Ectodermal cell (in vitro differentiated cells): ENCODE measurements at regions not wholly inside any gene's neighbourhood (a gene's known extent, or its start where the extent isn't known, plus 50 kb on each side); places are given as distances from the start of the nearest gene placed in this dataset.
"Not testable (repeated sequence)": the region's sequence is repeated elsewhere in the genome, so short reads cannot be mapped to it uniquely, and the experiment has no call there.

Experiments used
- H3K27ac ChIP-seq: 2 replicates; pipeline ENCODE4 v1.7.0; 2013; ENCODE audit warnings: mild to moderate bottlenecking, low read depth, low read length; ENCODE audit not compliant: insufficient read depth, poor library complexity, severe bottlenecking
- H3K27me3 ChIP-seq: 2 replicates; pipeline ENCODE4 v1.7.0; 2013; ENCODE audit warnings: mild to moderate bottlenecking, low read length; ENCODE audit not compliant: insufficient read depth, control insufficient read depth, poor library complexity, severe bottlenecking
- H3K36me3 ChIP-seq: one replicate; pipeline ENCODE4 v1.7.0; 2013; ENCODE audit warnings: low read length; ENCODE audit not compliant: control insufficient read depth, insufficient read depth
- H3K4me1 ChIP-seq: one replicate; pipeline ENCODE4 v1.7.0; 2013; ENCODE audit warnings: low read length; ENCODE audit not compliant: control insufficient read depth, insufficient read depth
- H3K4me3 ChIP-seq: 2 replicates; pipeline ENCODE4 v1.7.0; 2013; ENCODE audit warnings: low read depth, low read length, control low read depth; ENCODE audit not compliant: insufficient read depth
- H3K9me3 ChIP-seq: 2 replicates; pipeline ENCODE4 v1.7.0; 2013; ENCODE audit warnings: mild to moderate bottlenecking, low read length, moderate library complexity; ENCODE audit not compliant: control insufficient read depth
- WGBS, 2 experiments: methylation state at CpG; one replicate each; pipeline ENCODE4 v1.1.7; 2013; ENCODE audit warnings: missing lambda C conversion rate in 2 of 2; 5-methylcytosine and 5-hydroxymethylcytosine counted together

GRCh38 chr14:34161351-34162082 is 210.6 kb upstream of the EGLN3 start:
- no peaks in the 10 kb centered on the region for H3K27me3 ChIP-seq
- no peaks in the 10 kb centered on the region for H3K9me3 ChIP-seq
- H3K4me3 ChIP-seq = no peak overlapping the region
- H3K36me3 ChIP-seq = no peaks in the 10 kb centered on the region
- WGBS, 2 experiments = 98 to 99% methylated on average over 4 of the region's 5 CpGs
- H3K27ac ChIP-seq = no peak overlapping the region
- no peaks in the 10 kb centered on the region for H3K4me1 ChIP-seq

GRCh38 chr14:34160619-34161018 is 209.7 kb upstream of the EGLN3 start:
- Histone ChIP-seq H3K27ac (no peak overlapping the region), H3K4me1 (no peaks in the 10 kb centered on the region), H3K36me3 (no peaks in the 10 kb centered on the region), H3K4me3 (no peak overlapping the region), H3K27me3 (no peaks in the 10 kb centered on the region), H3K9me3 (no peaks in the 10 kb centered on the region)
- 88 to 97% methylated on average over 2 of the region's 2 CpGs for WGBS, 2 experiments

- Histone ChIP-seq H3K36me3 (no peaks in the 10 kb centered on the region), H3K27me3 (no peaks in the 10 kb centered on the region), H3K4me1 (no peaks in the 10 kb centered on the region), H3K4me3 (no peak overlapping the region), H3K9me3 (no peaks in the 10 kb centered on the region), H3K27ac (no peak overlapping the region)
- 95% methylated on average over 2 of the region's 2 CpGs for WGBS, 2 experiments
Observed at GRCh38 chr14:34157651-34158050, 206.8 kb upstream of the EGLN3 start.

GRCh38 chr14:34147461-34147860 is 196.6 kb upstream of the EGLN3 start:
- Histone ChIP-seq H3K4me3 (no peak overlapping the region), H3K36me3 (no peaks in the 10 kb centered on the region), H3K27me3 (no peaks in the 10 kb centered on the region), H3K4me1 (no peaks in the 10 kb centered on the region), H3K27ac (no peak overlapping the region), H3K9me3 (no peaks in the 10 kb centered on the region)
- WGBS, 2 experiments = 60 to 77% methylated on average over 3 of the region's 3 CpGs

GRCh38 chr14:34140127-34140526 is 189.3 kb upstream of the EGLN3 start:
- not testable (repeated sequence) for H3K36me3 ChIP-seq, H3K27ac ChIP-seq, H3K4me1 ChIP-seq, H3K27me3 ChIP-seq, H3K4me3 ChIP-seq, H3K9me3 ChIP-seq
- 82 to 83% methylated on average over 6 of the region's 6 CpGs for WGBS, 2 experiments

- 68 to 75% methylated on average over 13 of the region's 13 CpGs for WGBS, 2 experiments
- H3K4me3 ChIP-seq = not testable (repeated sequence)
Observed at GRCh38 chr14:34139160-34140121, 188.6 kb upstream of the EGLN3 start.

GRCh38 chr14:34138175-34138574 is 187.3 kb upstream of the EGLN3 start:
- Histone ChIP-seq H3K27ac (no peak overlapping the region), H3K9me3 (no peaks in the 10 kb centered on the region), H3K36me3 (no peaks in the 10 kb centered on the region), H3K4me1 (no peaks in the 10 kb centered on the region), H3K27me3 (no peaks in the 10 kb centered on the region), H3K4me3 (no peak overlapping the region)
- 91 to 95% methylated on average over 4 of the region's 4 CpGs for WGBS, 2 experiments

More at GRCh38 chr14:34139160-34140121, 188.6 kb upstream of the EGLN3 start:
- H3K27ac ChIP-seq, H3K27me3 ChIP-seq, H3K4me1 ChIP-seq, H3K36me3 ChIP-seq, H3K9me3 ChIP-seq: not testable (repeated sequence)

GRCh38 chr14:34137001-34137745 is 186.3 kb upstream of the EGLN3 start:
- H3K36me3 ChIP-seq = no peaks in the 10 kb centered on the region
- H3K27ac ChIP-seq = peak overlapping the region; percentile 26
- 60 to 81% methylated on average over 3 of the region's 3 CpGs for WGBS, 2 experiments
- H3K4me3 ChIP-seq = no peak overlapping the region
- H3K9me3 ChIP-seq = no peaks in the 10 kb centered on the region
- H3K27me3 ChIP-seq = no peaks in the 10 kb centered on the region
- H3K4me1 ChIP-seq = no peaks in the 10 kb centered on the region

- Histone ChIP-seq H3K36me3 (no peaks in the 10 kb centered on the region), H3K27me3 (no peaks in the 10 kb centered on the region)
- 91 to 97% methylated on average over 7 of the region's 7 CpGs for WGBS, 2 experiments
Observed at GRCh38 chr14:34135492-34135891, 184.6 kb upstream of the EGLN3 start.

GRCh38 chr14:34134484-34134883 is 183.6 kb upstream of the EGLN3 start:
- Histone ChIP-seq H3K4me3 (no peak overlapping the region), H3K27me3 (no peaks in the 10 kb centered on the region), H3K9me3 (no peaks in the 10 kb centered on the region), H3K36me3 (no peaks in the 10 kb centered on the region), H3K4me1 (no peaks in the 10 kb centered on the region), H3K27ac (no peak overlapping the region)
- WGBS, 2 experiments = 90 to 98% methylated on average over 3 of the region's 3 CpGs

More at GRCh38 chr14:34135492-34135891, 184.6 kb upstream of the EGLN3 start:
- Histone ChIP-seq H3K27ac (no peak overlapping the region), H3K4me3 (no peak overlapping the region), H3K4me1 (no peaks in the 10 kb centered on the region), H3K9me3 (no peaks in the 10 kb centered on the region)
